Vagina (tissue), 2 donors: ENCODE measurements at regions not wholly inside any gene's neighbourhood (a gene's known extent, or its start where the extent isn't known, plus 50 kb on each side); places are given as distances from the start of the nearest gene placed in this dataset.

Experiments
- CTCF ChIP-seq, 3 experiments: fragments of 450-650 bp in 2 of 3; fragments of 200-600 bp in 1 of 3; sonication (generic) in 1 of 3; IDR thresholded peaks; one replicate each; pipeline ENCODE4 v1.5.1; 2017 to 2019; ENCODE audit warnings: antibody characterized with exemption in 3 of 3, mild to moderate bottlenecking in 2 of 3, moderate library complexity in 2 of 3
- POLR2AphosphoS5 ChIP-seq, 2 donors: sonication (generic); formaldehyde crosslinking; IDR thresholded peaks; one replicate each; pipeline ENCODE4 v1.9.0; 2017; ENCODE audit warnings: antibody characterized with exemption in 2 of 2, mild to moderate bottlenecking in 2 of 2, low read depth in 1 of 2; ENCODE audit not compliant: insufficient read depth in 1 of 2

GRCh38 chr6:71091167-71091566 lies 134.3 kb upstream of the B3GAT2 start:
- TF ChIP-seq POLR2AphosphoS5 (IDR thresholded peaks at IDR 0.05; ENCODE audit: insufficient read depth in 1 of 2, low read depth in 1 of 2) (no peak), CTCF (IDR thresholded peaks at IDR 0.05) (no peak)
